LoVo (cell line): ENCODE measurements at regions not wholly inside any gene's neighbourhood (a gene's known extent, or its start where the extent isn't known, plus 50 kb on each side); places are given as distances from the start of the nearest gene placed in this dataset.

Experiments
- DNase-seq: peaks from one replicate; pipeline ENCODE4 v3.0.0-alpha.2; 2016; ENCODE audit warnings: low spot score

- DNase-seq: no peak
Measured at GRCh38 chr5:18111906-18112465, 477.7 kb downstream of the TAF11L14 start.

DNA sequence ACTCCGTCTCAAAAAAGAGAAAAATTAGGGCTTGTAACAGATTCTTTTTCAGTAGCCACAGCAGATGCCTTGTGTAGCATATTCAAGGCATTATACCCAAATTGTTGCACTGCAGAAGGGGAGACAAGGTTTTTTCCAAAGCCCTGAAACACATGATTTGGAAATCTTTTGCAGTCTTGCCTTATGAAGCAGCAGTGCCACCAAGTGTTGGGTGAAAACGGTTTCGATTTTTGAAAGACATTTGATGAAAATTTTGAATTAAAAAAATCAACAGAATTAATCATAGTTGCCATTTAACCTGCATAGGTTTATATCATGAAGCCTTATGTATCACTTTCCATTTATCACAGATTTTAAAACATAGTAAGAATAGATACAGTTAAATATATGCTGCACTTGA is 479.5 kb downstream of the TAF11L14 start:
- DNase-seq: no peak

- DNase-seq: no peak
Measured at GRCh38 chr5:18114151-18114757, 480.0 kb downstream of the TAF11L14 start.

DNA sequence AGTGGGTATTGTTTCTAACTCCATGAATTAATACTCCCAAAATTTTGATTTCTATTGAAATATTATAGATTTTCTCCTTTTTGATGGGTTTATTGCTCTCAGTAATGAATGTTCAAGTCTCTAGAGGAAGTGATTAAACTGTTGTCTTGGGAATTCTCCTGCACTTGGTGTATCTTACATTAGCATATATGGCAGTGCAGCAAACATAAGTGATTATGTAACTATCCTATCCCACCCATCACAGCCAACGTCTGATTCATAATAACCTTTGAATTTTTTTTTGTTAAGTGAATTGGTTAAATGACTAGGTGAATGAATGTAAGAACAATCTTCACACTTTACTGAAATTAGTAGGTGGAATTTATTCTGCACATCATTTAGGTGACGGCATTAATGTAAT is 483.7 kb downstream of the TAF11L14 start:
- DNase-seq: no peak

GRCh38 chr5:18119156-18119785 is 485.0 kb downstream of the TAF11L14 start:
- no peak for DNase-seq

DNA sequence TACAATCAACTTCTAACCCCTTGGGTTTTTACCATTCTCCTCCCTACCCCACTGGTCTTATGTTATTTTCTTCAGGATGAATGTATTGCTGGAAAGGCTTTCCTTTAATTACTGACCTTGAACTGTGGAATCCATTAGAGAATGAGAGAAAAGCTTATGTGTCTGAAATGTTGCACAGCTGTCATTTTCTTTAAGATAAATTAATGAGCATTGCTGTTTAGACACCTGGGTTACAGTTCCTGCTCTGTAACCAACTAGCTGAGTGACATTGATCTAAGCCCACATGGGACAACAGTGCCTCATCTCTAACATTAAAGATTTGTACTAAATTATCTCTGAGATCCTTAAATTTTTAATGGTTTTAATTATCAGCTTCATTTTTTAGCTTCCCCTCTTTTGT is 507.0 kb downstream of the TAF11L14 start:
- no peak for DNase-seq

DNA sequence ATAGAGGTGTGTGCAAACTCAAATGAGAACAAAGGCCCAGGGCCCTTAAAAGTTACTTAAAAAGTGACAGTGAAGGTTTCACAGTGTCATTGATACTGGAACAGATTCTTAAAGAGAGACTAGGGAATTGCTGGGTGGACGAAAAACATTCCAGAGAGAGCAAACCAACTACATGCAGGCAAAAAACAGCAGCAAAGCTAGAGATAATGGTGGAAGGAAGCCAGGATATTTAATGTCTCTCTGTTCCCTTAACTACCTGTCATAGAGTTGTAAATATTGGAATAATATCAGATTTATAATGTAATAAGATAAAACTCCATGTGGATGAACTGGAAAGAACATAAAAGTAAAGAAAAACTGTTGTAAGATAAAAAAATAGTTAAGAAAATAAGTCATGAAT is 508.6 kb downstream of the TAF11L14 start:
- no peak for DNase-seq

DNA sequence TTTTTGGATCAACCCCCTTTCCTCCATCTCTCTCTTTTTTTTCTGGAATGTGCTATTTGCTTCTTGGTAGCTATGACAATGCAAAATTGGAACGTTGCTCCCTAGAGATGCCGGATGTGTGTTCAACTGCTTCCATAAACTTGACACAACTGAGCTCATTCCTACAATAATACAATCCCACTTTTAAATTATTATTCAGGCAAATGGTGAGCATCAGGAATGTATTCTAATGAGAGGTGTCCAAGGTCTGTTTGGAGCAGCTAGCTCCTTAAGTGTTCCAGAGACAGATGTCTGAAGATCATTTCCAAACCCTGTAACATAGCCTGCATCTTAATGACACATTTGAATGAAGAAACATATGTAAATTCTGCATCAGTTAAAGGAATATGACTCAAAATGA is 518.4 kb downstream of the TAF11L14 start:
- DNase-seq: no peak

GRCh38 chr5:18158166-18158565 is 523.9 kb downstream of the TAF11L14 start:
- no peak for DNase-seq

- no peak for DNase-seq
Measured at GRCh38 chr5:18159331-18159730, 525.1 kb downstream of the TAF11L14 start.

DNA sequence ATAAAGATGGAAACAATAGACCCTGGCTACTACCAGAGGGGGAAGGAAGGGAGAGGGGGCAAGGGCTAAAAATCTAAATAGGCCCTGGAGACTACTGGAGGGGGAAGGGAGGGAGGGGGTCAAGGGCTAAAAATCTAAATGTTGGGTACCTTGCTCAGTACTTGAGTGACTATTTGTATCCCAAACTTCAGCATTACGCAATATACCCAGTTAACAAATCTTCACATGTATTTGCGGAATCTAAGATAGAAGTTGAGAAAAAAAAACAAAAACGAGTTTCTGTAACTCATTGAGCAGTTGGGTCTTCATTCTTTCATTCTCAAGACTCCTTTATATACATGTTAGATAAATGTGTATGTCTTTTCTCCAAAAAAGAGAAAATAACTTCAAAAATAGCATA is 537.4 kb downstream of the TAF11L14 start:
- DNase-seq: no peak

DNA sequence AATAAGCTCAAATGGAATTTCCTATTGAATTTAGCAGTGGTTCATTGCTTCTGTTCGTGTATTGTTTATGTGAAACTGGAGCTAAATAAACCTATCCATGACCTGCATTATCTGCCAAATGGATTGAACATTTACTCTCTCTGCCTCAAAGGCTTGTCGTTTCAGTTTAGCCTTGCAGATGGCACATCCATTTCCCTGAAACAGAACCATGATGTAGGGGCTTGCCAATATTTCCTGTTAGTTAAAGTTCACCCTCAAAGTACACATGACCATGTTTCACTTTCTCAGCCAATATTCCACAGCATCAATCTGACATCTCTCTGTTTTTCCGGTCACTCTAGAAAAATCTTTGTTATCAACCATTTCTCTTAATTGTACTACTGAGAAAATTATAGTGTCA is 545.3 kb downstream of the TAF11L14 start:
- no peak for DNase-seq

GRCh38 chr5:18181575-18181974 is 547.3 kb downstream of the TAF11L14 start:
- DNase-seq: no peak

GRCh38 chr5:18195910-18196309 is 561.6 kb downstream of the TAF11L14 start:
- DNase-seq: no peak

- DNase-seq: no peak
Measured at GRCh38 chr5:18197734-18198133, 563.5 kb downstream of the TAF11L14 start.

DNA sequence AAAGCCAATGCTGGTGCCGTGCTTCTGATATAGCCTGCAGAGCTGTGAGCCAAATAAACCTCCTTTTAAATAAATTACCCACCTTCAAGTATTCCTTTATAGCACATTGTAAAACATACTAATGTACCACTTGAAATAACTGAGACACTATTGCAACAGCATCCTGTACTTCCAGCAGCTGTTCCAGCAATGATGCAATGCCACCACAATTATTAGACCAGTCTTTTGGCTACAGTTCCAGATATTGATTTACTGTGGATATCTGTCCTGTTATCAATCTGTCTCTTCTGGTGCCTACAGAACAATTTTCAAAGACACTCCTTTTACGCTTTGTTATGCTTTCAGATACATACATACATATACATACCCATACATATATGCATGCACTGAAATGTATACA is 567.9 kb downstream of the TAF11L14 start:
- no peak for DNase-seq

GRCh38 chr5:18203296-18203695 is 569.0 kb downstream of the TAF11L14 start:
- DNase-seq: no peak

DNA sequence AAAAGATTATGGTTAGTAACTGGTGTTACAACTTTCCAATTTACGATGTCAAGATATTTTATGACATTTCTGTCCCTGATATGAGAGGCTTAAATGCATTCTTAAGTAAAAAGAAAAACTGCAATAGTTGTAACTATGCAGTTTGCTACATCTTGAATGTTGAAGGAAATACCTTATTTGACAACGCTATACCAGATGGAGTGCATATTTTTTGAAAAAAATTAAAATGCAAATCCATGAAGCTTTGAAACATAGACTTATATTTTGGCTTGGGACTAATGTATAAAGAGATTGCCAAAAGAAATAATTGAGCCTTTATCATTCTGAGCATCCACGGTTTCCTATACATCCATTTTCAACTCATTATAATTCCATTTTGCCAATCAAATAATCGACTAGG is 579.4 kb downstream of the TAF11L14 start:
- no peak for DNase-seq

DNA sequence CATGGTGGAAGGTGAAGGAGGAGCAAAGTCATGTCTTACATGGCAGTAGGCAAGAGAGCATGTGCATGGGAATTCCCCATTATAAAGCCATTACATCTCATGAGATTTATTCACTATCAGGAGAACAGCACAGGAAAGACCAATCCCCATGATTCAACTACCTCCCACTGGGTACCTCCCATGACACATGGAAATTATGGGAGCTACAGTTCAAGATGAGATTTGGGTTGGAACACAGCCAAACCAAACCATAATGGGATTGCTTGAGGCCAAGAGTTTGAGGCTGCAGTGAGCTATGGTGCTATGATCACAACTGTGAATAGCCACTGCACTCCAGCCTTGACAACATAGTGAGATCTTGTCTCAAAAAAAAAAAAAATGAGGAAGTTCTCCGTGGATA is 581.8 kb downstream of the TAF11L14 start:
- no peak for DNase-seq

DNA sequence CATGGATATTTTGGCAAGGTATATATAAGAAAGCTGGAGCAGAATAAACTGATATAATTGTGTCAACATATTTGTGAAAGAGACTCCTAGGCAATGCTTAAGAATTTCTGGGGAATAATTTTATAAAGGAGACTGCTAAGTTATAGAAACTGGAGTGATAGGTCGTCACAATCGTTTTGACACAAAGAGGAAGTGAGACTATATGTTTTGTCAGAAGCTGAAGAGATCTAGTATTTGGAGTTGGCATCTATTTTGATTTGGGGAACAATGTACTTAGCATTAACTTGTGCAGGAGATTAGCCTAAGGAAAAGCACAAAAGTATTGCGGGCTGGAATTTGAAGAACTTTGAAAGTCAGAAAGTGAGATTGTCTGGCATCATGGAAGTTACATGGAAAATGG is 582.5 kb downstream of the TAF11L14 start:
- DNase-seq: no peak

DNA sequence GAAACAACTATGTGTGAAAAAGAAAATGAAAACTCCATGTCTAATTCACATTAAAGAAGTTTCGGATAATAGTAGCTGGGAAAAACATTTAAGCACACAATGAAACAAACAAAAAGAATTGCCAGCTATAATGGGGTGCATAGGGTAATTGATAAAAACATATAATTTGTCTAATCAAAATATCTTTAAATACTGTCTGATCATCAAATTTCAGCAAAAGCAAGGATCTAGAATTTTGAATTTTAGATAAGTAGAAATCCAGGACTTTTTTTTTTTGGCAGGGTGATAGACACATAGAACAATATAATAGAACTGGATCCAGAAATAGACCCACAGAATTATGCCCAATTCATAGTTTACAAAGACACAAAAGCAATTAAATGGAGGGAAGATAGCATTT is 585.0 kb downstream of the TAF11L14 start:
- DNase-seq: no peak

GRCh38 chr5:18220631-18221030 is 586.4 kb downstream of the TAF11L14 start:
- no peak for DNase-seq

GRCh38 chr5:18236386-18236785 is 602.1 kb downstream of the TAF11L14 start:
- DNase-seq: no peak

GRCh38 chr5:18238321-18238720 is 604.1 kb downstream of the TAF11L14 start:
- DNase-seq: no peak
